ENCODE measurements at regions not wholly inside any gene's neighbourhood (a gene's known extent, or its start where the extent isn't known, plus 50 kb on each side); places are given as distances from the start of the nearest gene placed in this dataset.

GRCh38 chr5:11992518-11992917 lies 88.3 kb upstream of the CTNND2 start:
- H3K4me3 ChIP-seq = no peak overlapping the region
- H3K9me3 ChIP-seq = no peaks in the 10 kb centered on the region
- H3K27me3 ChIP-seq = no peaks in the 10 kb centered on the region
- TF ChIP-seq CTCF (IDR thresholded peaks at IDR 0.05) = no peak
- no peaks in the 10 kb centered on the region for H3K4me1 ChIP-seq
- no peak overlapping the region for H3K27ac ChIP-seq
- no peak for DNase-seq (ENCODE audit: low spot score)
- H3K36me3 ChIP-seq = no peaks in the 10 kb centered on the region

DNA sequence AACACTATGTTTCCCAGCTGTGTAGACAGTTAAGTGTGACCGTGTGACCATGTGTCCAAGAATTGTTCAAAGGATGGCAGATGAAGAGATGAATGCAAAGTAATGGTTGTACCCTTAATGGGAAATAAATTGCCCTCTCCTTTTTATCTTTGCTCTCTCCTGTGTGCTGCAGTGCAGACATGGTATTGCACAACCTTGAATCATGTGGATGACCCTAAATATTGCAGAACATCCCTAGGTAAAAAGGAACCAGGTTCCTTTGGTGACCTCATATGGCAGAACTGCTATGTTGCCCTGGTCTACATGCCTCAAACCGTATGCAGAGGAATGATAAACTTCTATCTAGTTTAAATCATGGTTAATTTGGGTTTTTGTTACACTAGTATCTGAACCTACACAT lies 81.7 kb upstream of the CTNND2 start:
- Histone ChIP-seq H3K4me1 (no peaks in the 10 kb centered on the region), H3K4me3 (no peak overlapping the region), H3K36me3 (no peaks in the 10 kb centered on the region), H3K27ac (no peak overlapping the region), H3K9me3 (no peaks in the 10 kb centered on the region), H3K27me3 (no peaks in the 10 kb centered on the region)
- DNase-seq (ENCODE audit: low spot score) = no peak
- TF ChIP-seq CTCF (IDR thresholded peaks at IDR 0.05) = no peak

- Histone ChIP-seq H3K4me1 (no peaks in the 10 kb centered on the region), H3K36me3 (no peaks in the 10 kb centered on the region), H3K4me3 (no peak overlapping the region), H3K27me3 (no peaks in the 10 kb centered on the region), H3K27ac (no peak overlapping the region), H3K9me3 (no peaks in the 10 kb centered on the region)
- DNase-seq (ENCODE audit: low spot score) = no peak
- TF ChIP-seq CTCF (IDR thresholded peaks at IDR 0.05) = no peak
Observed at GRCh38 chr5:11984196-11984595, 80.0 kb upstream of the CTNND2 start.

GRCh38 chr5:11981986-11982385 lies 77.7 kb upstream of the CTNND2 start:
- no peak for DNase-seq (ENCODE audit: low spot score)
- no peak for TF ChIP-seq CTCF (IDR thresholded peaks at IDR 0.05)
- H3K4me1 ChIP-seq = no peaks in the 10 kb centered on the region

DNA sequence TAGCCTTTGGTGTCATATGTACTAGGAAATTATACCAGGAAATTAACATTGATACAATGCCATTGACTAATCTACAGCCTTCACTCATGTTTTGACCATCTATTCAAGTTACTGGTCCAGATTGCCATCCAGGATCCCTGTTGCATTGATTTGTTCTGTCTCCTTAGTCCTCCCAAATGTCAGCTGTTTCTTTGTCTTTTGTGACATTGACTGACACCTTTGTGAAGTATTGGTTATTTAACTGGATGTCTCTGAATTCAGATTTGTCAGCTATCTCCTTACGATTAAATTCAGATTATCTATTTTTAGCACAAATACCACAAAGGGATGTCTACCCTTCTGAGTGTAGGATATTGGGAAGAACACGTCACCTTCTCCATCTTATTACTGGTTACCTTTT lies 73.7 kb upstream of the CTNND2 start:
- DNase-seq (ENCODE audit: low spot score) = no peak
- Histone ChIP-seq H3K27me3 (no peaks in the 10 kb centered on the region), H3K9me3 (no peaks in the 10 kb centered on the region), H3K36me3 (no peaks in the 10 kb centered on the region), H3K4me1 (no peaks in the 10 kb centered on the region), H3K27ac (no peak overlapping the region), H3K4me3 (no peak overlapping the region)
- TF ChIP-seq CTCF (IDR thresholded peaks at IDR 0.05) = no peak

More at GRCh38 chr5:11981986-11982385, 77.7 kb upstream of the CTNND2 start:
- no peaks in the 10 kb centered on the region for H3K27me3 ChIP-seq
- no peaks in the 10 kb centered on the region for H3K9me3 ChIP-seq
- no peaks in the 10 kb centered on the region for H3K36me3 ChIP-seq
- H3K27ac ChIP-seq = no peak overlapping the region
- H3K4me3 ChIP-seq = no peak overlapping the region

GRCh38 chr5:11973469-11973868 lies 69.2 kb upstream of the CTNND2 start:
- no peaks in the 10 kb centered on the region for H3K4me1 ChIP-seq
- no peak for DNase-seq (ENCODE audit: low spot score)
- no peaks in the 10 kb centered on the region for H3K27me3 ChIP-seq
- H3K27ac ChIP-seq = no peak overlapping the region
- TF ChIP-seq CTCF (IDR thresholded peaks at IDR 0.05) = no peak
- no peaks in the 10 kb centered on the region for H3K36me3 ChIP-seq
- H3K4me3 ChIP-seq = no peak overlapping the region
- no peaks in the 10 kb centered on the region for H3K9me3 ChIP-seq
